ENCODE measurements at regions not wholly inside any gene's neighbourhood (a gene's known extent, or its start where the extent isn't known, plus 50 kb on each side); places are given as distances from the start of the nearest gene placed in this dataset.
"Not testable (repeated sequence)": the region's sequence is repeated elsewhere in the genome, so short reads cannot be mapped to it uniquely, and the experiment has no call there.

DNA sequence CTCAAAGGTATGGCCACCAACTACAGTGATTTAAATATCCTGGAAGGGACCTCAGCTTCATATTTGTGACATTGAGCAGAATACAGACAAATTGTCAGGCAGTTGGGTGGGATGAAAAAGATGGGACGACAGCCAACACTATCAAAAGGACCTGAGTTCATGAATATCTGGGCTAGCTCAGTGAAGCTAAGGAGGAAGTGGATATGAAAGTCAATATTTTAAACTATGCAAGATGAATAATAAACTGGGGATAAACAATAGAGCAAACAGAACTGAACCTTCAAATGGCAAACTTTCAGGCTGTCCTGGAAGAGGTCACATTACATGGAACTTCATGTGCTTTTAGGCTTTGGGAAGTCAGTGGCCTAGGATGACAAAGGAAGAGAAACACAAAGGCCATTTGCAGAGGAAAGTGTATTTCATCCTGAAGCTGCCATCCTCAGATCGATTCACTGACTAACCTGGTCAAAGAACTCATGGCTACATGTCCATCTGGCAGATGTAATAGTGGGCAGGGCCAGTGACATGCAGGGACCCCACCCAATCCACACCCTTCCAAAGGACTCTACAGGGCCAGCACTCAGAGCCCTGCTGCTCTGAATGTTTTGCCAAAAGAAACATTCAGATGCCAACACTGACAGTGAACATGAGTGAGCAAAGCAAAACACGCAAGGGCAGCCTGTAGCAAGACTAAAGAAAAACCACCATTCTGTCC is 175.7 kb downstream of the ETAA1 start:
- no peak overlapping the region for H3K4me2 ChIP-seq
- H3K9ac ChIP-seq = no peak overlapping the region
- no peaks in the 10 kb centered on the region for H3K4me1 ChIP-seq
- H4K20me1 ChIP-seq = no peaks in the 10 kb centered on the region
- H3K9me3 ChIP-seq (replicated peaks in 1 of 11) = no peaks in the 10 kb centered on the region
- H3K4me3 ChIP-seq = no peak overlapping the region
- no peak overlapping the region for H3K27ac ChIP-seq
- no peak for TF ChIP-seq Cebpa-rat (IDR thresholded peaks at IDR 0.05)
- no peaks in the 10 kb centered on the region for H3K36me3 ChIP-seq
- H3K27me3 ChIP-seq = no peaks in the 10 kb centered on the region

- H3K4me3 ChIP-seq = no peak overlapping the region
- no peaks in the 10 kb centered on the region for H4K20me1 ChIP-seq
- peaks cover 1 to 7% (median 5%) of the 10 kb centered on the region in 10 experiments; a peak in 15 of 20 replicates for H3K4me1 ChIP-seq
- TF ChIP-seq Cebpa-rat (IDR thresholded peaks at IDR 0.05) = no peak
- H3K9ac ChIP-seq = no peak overlapping the region
- H3K27ac ChIP-seq = no peak overlapping the region
- H3K27me3 ChIP-seq = no peaks in the 10 kb centered on the region
- no peak overlapping the region for H3K4me2 ChIP-seq
- no peaks in the 10 kb centered on the region for H3K36me3 ChIP-seq
- H3K9me3 ChIP-seq (replicated peaks in 1 of 11) = no peaks in the 10 kb centered on the region
These were observed 177.1 kb downstream of the ETAA1 start for GRCh38 chr2:67574230-67574629.

DNA sequence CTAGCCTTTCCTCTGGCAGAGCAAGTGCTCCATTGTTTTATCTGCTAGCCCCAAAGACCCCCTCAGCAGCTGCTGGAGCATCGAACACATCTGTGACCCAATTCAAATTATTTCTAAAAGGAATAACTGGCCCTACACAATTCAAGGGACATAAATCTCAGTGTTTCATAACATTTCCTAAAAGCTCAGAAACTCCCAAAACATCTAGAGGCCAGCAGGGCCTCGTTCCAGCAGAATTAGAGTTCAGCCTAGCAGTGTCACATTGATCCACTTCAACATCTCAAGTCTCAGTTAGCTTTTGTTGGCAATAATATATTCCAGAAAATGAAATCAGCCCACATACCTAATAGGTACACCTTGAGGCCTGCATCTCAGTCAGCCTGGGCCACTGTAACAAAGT is 179.1 kb downstream of the ETAA1 start:
- H3K27me3 ChIP-seq = no peaks in the 10 kb centered on the region
- no peak overlapping the region for H3K9ac ChIP-seq
- H4K20me1 ChIP-seq = no peaks in the 10 kb centered on the region
- TF ChIP-seq Cebpa-rat (IDR thresholded peaks at IDR 0.05) = no peak
- no peak overlapping the region for H3K4me2 ChIP-seq
- no peak overlapping the region for H3K4me3 ChIP-seq
- peaks cover 10 to 18% (median 15%) of the 10 kb centered on the region in 10 experiments; a peak in 16 of 20 replicates for H3K4me1 ChIP-seq
- no peak overlapping the region for H3K27ac ChIP-seq
- peaks cover 0 to under 1% (median 0%) of the 10 kb centered on the region in 11 experiments; a peak in 3 of 22 replicates for H3K9me3 ChIP-seq (replicated peaks in 1 of 11)
- H3K36me3 ChIP-seq = no peaks in the 10 kb centered on the region

- no peaks in the 10 kb centered on the region for H3K36me3 ChIP-seq
- no peaks in the 10 kb centered on the region for H4K20me1 ChIP-seq
- H3K4me2 ChIP-seq = no peak overlapping the region
- H3K9ac ChIP-seq = no peak overlapping the region
- no peak for TF ChIP-seq Cebpa-rat (IDR thresholded peaks at IDR 0.05)
- peaks cover 6 to 8% (median 7%) of the 10 kb centered on the region in 11 experiments; a peak in 19 of 22 replicates for H3K9me3 ChIP-seq (replicated peaks in 1 of 11)
- H3K27me3 ChIP-seq = no peaks in the 10 kb centered on the region
- H3K4me3 ChIP-seq = no peak overlapping the region
- peaks cover 10 to 18% (median 15%) of the 10 kb centered on the region in 10 experiments; a peak in 16 of 20 replicates for H3K4me1 ChIP-seq
- H3K27ac ChIP-seq = no peak overlapping the region
These were observed 179.9 kb downstream of the ETAA1 start for GRCh38 chr2:67576991-67577390.

DNA sequence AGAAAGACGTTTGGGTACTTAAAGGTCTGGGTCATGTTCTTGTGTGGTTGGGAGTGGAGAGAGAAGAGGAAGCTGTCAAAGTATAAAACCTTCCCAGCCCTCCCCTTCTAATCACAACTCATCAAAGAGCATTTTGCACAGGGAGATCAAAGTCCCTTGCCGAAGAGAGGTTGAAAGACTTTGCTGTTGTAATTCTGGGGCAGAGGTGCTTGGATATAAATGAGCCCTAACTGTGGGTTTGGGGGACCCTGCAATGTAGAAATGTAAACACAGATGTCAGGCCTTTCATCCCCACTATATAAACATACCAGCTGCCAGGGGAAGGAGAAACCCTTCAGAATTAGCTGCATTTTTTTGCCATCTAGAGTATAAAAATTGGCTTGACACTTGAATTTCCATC is 182.1 kb downstream of the ETAA1 start:
- no peak for TF ChIP-seq Cebpa-rat (IDR thresholded peaks at IDR 0.05)
- Histone ChIP-seq H3K4me3 (no peak overlapping the region), H3K27me3 (no peaks in the 10 kb centered on the region), H3K4me1 (peaks cover 10 to 18% (median 15%) of the 10 kb centered on the region in 10 experiments; a peak in 16 of 20 replicates), H3K36me3 (no peaks in the 10 kb centered on the region), H3K27ac (no peak overlapping the region), H3K9ac (no peak overlapping the region), H3K9me3 (replicated peaks in 1 of 11) (peaks cover 26 to 30% (median 29%) of the 10 kb centered on the region in 11 experiments), H3K4me2 (peak overlapping the region; percentile 8 to 71 (median 26); a peak in 13 of 22 replicates), H4K20me1 (no peaks in the 10 kb centered on the region)

GRCh38 chr2:67579806-67580205 is 182.7 kb downstream of the ETAA1 start:
- Histone ChIP-seq H3K4me1 (peaks cover 10 to 18% (median 15%) of the 10 kb centered on the region in 10 experiments; a peak in 16 of 20 replicates), H3K36me3 (no peaks in the 10 kb centered on the region), H3K4me2 (peak overlapping the region; percentile 8 to 71 (median 26); a peak in 14 of 22 replicates), H3K4me3 (no peak overlapping the region), H3K27ac (no peak overlapping the region), H3K9me3 (replicated peaks in 1 of 11) (peaks cover 26 to 35% (median 34%) of the 10 kb centered on the region in 11 experiments), H4K20me1 (no peaks in the 10 kb centered on the region), H3K27me3 (no peaks in the 10 kb centered on the region), H3K9ac (no peak overlapping the region)
- TF ChIP-seq Cebpa-rat (IDR thresholded peaks at IDR 0.05) = no peak

DNA sequence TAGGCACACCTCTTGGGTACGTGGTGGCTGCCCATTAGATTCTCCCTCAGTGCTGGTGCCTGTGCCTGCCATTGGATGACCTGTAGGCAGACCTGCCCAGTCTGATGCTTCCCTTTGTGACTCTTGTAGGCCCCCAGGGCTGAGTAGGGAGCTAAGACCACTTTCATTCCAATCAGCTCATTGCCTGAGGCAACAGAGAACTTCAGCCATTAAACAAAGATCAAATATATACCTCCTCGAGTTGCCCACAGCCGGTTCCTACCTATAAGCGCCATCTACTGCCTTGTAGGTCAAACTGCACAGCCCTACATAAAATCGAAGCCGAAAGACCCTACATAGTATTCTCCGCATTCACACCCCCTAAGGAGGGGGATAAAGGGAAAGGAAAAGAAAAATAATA is 184.6 kb downstream of the ETAA1 start:
- Histone ChIP-seq H3K27me3 (no peaks in the 10 kb centered on the region), H3K36me3 (no peaks in the 10 kb centered on the region), H3K9ac (no peak overlapping the region), H4K20me1 (no peaks in the 10 kb centered on the region), H3K9me3 (replicated peaks in 1 of 11) (peaks cover 39 to 54% (median 49%) of the 10 kb centered on the region in 11 experiments), H3K27ac (no peak overlapping the region), H3K4me2 (no peak overlapping the region), H3K4me1 (peaks cover 10 to 18% (median 15%) of the 10 kb centered on the region in 10 experiments; a peak in 16 of 20 replicates), H3K4me3 (no peak overlapping the region)
- TF ChIP-seq Cebpa-rat (IDR thresholded peaks at IDR 0.05) = no peak

GRCh38 chr2:67583185-67583584 is 186.1 kb downstream of the ETAA1 start:
- H3K27ac ChIP-seq = no peak overlapping the region
- no peaks in the 10 kb centered on the region for H4K20me1 ChIP-seq
- no peak overlapping the region for H3K9ac ChIP-seq
- H3K9me3 ChIP-seq (replicated peaks in 1 of 11) = peaks cover 39 to 59% (median 49%) of the 10 kb centered on the region in 11 experiments
- TF ChIP-seq Cebpa-rat (IDR thresholded peaks at IDR 0.05) = no peak
- H3K27me3 ChIP-seq = no peaks in the 10 kb centered on the region
- no peaks in the 10 kb centered on the region for H3K36me3 ChIP-seq
- H3K4me3 ChIP-seq = no peak overlapping the region
- H3K4me1 ChIP-seq = peaks cover 10 to 18% (median 15%) of the 10 kb centered on the region in 10 experiments; a peak in 16 of 20 replicates
- no peak overlapping the region for H3K4me2 ChIP-seq

DNA sequence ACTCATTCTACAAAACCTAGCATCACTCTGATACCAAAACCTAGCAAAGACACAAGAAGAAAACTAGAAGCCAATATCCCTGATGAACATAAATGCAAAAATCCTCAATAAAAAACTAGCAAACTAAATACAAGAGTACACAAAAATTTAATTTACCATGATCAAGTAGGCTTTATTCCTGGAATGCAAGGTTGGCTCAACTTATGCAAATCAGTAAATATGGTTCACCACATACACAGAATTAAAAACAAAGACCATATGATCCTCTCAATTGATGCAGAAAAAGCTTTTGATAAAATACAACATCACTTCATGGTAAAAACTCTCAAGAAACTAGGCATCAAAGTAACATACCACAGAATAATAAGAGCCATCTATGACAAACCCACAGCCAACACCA is 188.3 kb downstream of the ETAA1 start:
- Histone ChIP-seq H3K27me3 (no peaks in the 10 kb centered on the region), H3K4me1 (peaks cover 0 to 1% (median 0%) of the 10 kb centered on the region in 10 experiments; a peak in 2 of 20 replicates), H3K4me2 (no peak overlapping the region), H3K36me3 (no peaks in the 10 kb centered on the region), H3K4me3 (no peak overlapping the region), H3K9me3 (replicated peaks in 1 of 11) (peaks cover 40 to 69% (median 49%) of the 10 kb centered on the region in 11 experiments), H3K27ac (no peak overlapping the region), H3K9ac (no peak overlapping the region), H4K20me1 (no peaks in the 10 kb centered on the region)
- TF ChIP-seq Cebpa-rat (IDR thresholded peaks at IDR 0.05) = no peak

DNA sequence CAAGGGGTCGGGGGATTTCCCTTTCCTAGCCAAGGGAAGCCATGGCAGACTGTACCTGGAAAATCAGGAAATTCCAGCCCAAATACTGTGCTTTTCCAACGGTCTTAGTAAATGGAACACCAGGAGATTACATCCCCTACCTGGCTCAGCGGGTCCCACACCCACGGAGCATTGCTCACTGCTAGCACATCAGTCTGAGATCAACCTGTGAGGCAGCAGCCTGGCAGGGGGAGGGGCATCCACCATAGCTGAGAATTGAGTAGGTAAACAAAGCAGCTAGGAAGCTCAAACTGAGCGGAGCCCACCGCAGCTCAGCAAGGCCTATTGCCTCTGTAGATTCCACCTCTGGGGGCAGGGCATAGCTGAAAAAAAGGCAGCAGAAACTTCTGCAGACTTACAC is 192.0 kb downstream of the ETAA1 start:
- not testable (repeated sequence) for H3K27ac ChIP-seq, H3K27me3 ChIP-seq, H3K4me1 ChIP-seq, H3K9ac ChIP-seq, H3K36me3 ChIP-seq, H4K20me1 ChIP-seq, H3K4me3 ChIP-seq, H3K4me2 ChIP-seq
- H3K9me3 ChIP-seq (replicated peaks in 1 of 11) = peaks cover 15 to 50% (median 22%) of the 10 kb centered on the region in 11 experiments

DNA sequence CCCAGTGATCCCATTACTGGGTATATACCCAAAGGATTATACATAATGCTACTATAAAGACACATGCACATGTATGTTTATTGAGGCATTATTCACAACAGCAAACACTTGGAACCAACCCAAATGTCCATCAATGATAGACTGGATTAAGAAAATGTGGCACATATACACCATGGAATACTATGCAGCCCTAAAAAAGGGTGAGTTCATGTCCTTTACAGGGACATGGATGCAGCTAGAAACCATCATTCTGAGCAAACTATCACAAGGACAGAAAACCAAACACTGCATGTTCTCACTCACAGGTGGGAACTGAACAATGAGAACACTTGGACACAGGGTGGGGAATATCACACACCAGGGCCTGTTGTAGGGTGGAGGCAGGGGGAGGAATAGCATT is 197.4 kb downstream of the ETAA1 start:
- not testable (repeated sequence) for H3K27ac ChIP-seq, H3K36me3 ChIP-seq, H3K4me2 ChIP-seq, H3K27me3 ChIP-seq, H3K4me1 ChIP-seq, H3K4me3 ChIP-seq, H3K9ac ChIP-seq, H4K20me1 ChIP-seq
- H3K9me3 ChIP-seq (replicated peaks in 1 of 11) = peaks cover 0 to 29% (median 7%) of the 10 kb centered on the region in 11 experiments; a peak in 6 of 22 replicates
